ENCODE measurements at regions not wholly inside any gene's neighbourhood (a gene's known extent, or its start where the extent isn't known, plus 50 kb on each side); places are given as distances from the start of the nearest gene placed in this dataset.

- no peak for DNase-seq
Measured at GRCh38 chr5:58143727-58144126, 316.2 kb downstream of the PLK2 start.

GRCh38 chr5:58143181-58143580 lies 316.7 kb downstream of the PLK2 start:
- DNase-seq, result no peak

GRCh38 chr5:58138791-58139190 lies 321.1 kb downstream of the PLK2 start:
- no peak for DNase-seq

- no peak for DNase-seq
Measured at GRCh38 chr5:58136406-58136805, 323.5 kb downstream of the PLK2 start.

GRCh38 chr5:58135571-58136335 lies 324.1 kb downstream of the PLK2 start:
- no peak for DNase-seq

GRCh38 chr5:58133631-58134296 lies 326.1 kb downstream of the PLK2 start:
- DNase-seq, result no peak

GRCh38 chr5:58133216-58133615 lies 326.7 kb downstream of the PLK2 start:
- no peak for DNase-seq

GRCh38 chr5:58127255-58128220 lies 332.3 kb downstream of the PLK2 start:
- DNase-seq, result no peak

GRCh38 chr5:58123501-58123900 lies 336.4 kb downstream of the PLK2 start:
- no peak for DNase-seq

- no peak for DNase-seq
Measured at GRCh38 chr5:58122848-58123392, 337.0 kb downstream of the PLK2 start.

GRCh38 chr5:58122157-58122556 lies 337.7 kb downstream of the PLK2 start:
- DNase-seq, result no peak

- no peak for DNase-seq
Measured at GRCh38 chr5:58121391-58121790, 338.5 kb downstream of the PLK2 start.

- no peak for DNase-seq
Measured at GRCh38 chr5:58117542-58117941, 342.3 kb downstream of the PLK2 start.

- no peak for DNase-seq
Measured at GRCh38 chr5:58116346-58116745, 343.5 kb downstream of the PLK2 start.

GRCh38 chr5:58115811-58116210 lies 344.1 kb downstream of the PLK2 start:
- DNase-seq, result no peak

GRCh38 chr5:58114324-58114723 lies 345.6 kb downstream of the PLK2 start:
- no peak for DNase-seq

- no peak for DNase-seq
Measured at GRCh38 chr5:58113172-58113571, 346.7 kb downstream of the PLK2 start.

- no peak for DNase-seq
Measured at GRCh38 chr5:58108511-58108910, 351.4 kb downstream of the PLK2 start.

GRCh38 chr5:58107704-58108103 lies 352.2 kb downstream of the PLK2 start:
- DNase-seq, result no peak

- DNase-seq, result no peak
Measured at GRCh38 chr5:58106754-58107410, 353.0 kb downstream of the PLK2 start.

- DNase-seq, result no peak
Measured at GRCh38 chr5:58105836-58106235, 354.1 kb downstream of the PLK2 start.

- no peak for DNase-seq
Measured at GRCh38 chr5:58099257-58099656, 360.6 kb downstream of the PLK2 start.

- no peak for DNase-seq
Measured at GRCh38 chr5:58094031-58094430, 365.9 kb downstream of the PLK2 start.
